Adrenal gland (tissue), 5 donors: ENCODE measurements at regions not wholly inside any gene's neighbourhood (a gene's known extent, or its start where the extent isn't known, plus 50 kb on each side); places are given as distances from the start of the nearest gene placed in this dataset.

Experiments
- CTCF ChIP-seq, 6 experiments: fragments of 450-650 bp in 4 of 6; fragments of 200-600 bp in 2 of 6; sonication (generic) in 1 of 6; IDR thresholded peaks; 1 replicate in 5 of 6; 2 replicates in 1 of 6; pipeline versions ENCODE4 v1.5.1 to v1.8.0; 2016 to 2021; ENCODE audit warnings: antibody characterized with exemption in 6 of 6, mild to moderate bottlenecking in 2 of 6, moderate library complexity in 1 of 6
- POLR2A ChIP-seq, 2 donors: fragments of 450-650 bp; IDR thresholded peaks; one replicate each; pipeline ENCODE4 v1.6.1; 2017; ENCODE audit warnings: antibody characterized with exemption in 2 of 2, mild to moderate bottlenecking in 2 of 2, moderate library complexity in 1 of 2
- donor health status: DM: no; HTN: no; CAD: no.

- TF ChIP-seq POLR2A (IDR thresholded peaks at IDR 0.05) (no peak), CTCF (IDR thresholded peaks at IDR 0.05) (no peak)
Observed at GRCh38 chr2:111219734-111220505, 99.2 kb downstream of the BCL2L11 start.
